ENCODE measurements at regions not wholly inside any gene's neighbourhood (a gene's known extent, or its start where the extent isn't known, plus 50 kb on each side); places are given as distances from the start of the nearest gene placed in this dataset.

DNA sequence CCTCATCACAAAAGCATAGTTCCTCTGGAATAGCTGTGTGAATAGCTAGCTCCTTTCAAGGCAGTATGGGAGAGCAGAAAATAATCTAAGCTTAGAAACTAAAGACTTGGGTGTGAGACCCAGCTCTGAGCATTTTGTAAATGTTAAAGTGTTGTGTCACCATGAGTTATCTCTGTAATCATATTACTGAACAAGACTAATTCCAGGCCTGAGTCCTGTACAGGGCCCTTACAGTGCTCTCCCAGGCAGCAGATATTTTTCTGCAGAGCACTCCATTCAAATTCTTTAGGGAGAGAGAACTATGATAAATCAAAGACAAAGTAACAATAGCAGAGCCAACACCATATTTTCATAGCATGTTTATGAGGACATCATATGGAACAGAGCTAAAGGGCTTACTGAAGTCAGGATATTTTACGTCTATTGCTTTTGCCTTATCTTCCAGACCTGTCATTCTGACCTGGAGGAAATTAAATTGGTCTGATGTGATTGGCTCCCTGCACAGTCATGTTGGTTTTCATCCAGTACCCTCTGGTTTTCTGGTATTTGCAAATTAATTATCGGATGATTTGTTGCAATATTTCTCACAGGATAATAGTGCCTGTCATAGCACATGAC is 172.6 kb upstream of the PPP2R3A start:
- DNase-seq (ENCODE audit: low spot score) = no peak

DNA sequence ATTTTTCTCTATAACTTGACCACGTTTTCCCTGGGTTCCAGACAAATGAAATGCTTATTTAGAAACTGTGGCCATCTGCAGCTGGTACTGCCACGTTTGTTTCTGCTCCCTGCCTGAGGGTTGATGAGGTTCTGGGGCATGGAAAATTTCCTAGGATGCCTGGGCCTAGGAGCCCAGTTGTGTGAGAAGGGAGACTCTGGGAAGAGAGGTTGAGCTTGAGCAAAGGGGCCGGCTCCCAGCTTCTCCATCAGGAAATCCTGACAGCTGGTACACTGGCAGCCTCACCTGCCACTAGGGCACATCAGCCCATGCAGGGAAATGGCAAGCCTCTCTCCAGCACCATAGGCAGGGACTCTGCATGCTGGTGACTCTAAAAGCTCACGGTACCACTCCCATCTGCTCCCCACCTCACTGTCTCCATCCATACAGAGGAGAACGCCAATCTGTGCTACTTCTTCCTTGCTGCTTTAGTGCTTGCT is 165.4 kb upstream of the PPP2R3A start:
- DNase-seq (ENCODE audit: low spot score) = no peak

DNA sequence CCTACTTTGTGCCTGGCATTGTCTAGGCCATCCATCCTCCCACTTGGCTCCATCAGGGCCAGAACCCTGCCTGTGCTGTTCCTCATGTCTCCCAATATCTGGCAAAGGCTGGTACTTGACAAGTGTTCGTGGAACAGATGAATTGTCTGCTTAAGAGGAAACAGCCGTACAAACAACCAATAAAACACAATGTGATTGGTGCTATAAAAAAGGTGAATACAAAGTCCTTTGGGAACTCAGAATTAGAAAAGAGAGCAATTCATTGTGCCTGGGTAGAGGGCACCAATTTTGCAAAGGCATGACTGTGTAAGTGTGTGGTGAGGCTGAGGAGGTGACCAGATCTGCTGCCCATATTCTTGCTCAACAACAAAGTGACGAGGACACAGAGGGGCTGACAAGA is 164.5 kb upstream of the PPP2R3A start:
- no peak for DNase-seq (ENCODE audit: low spot score)

DNA sequence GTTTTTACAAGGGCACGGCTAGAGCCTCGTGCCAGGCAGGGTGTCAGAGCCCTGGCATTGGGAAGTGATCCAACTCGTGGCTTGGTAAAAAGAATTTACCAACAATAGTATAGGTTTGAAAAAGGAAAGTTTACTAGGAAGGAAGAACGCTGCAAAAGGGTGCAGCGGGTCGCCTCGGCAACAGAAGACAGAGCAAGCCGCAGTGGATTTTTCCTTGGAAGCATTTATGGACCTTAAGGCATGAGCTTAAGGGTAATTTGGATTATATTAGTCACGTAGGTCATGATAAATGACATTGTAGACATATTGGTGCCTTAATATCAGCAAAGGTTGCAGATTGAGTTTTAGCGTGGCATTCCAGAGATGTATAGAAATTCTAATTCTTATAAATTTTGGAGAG is 163.4 kb upstream of the PPP2R3A start:
- DNase-seq (ENCODE audit: low spot score) = no peak

DNA sequence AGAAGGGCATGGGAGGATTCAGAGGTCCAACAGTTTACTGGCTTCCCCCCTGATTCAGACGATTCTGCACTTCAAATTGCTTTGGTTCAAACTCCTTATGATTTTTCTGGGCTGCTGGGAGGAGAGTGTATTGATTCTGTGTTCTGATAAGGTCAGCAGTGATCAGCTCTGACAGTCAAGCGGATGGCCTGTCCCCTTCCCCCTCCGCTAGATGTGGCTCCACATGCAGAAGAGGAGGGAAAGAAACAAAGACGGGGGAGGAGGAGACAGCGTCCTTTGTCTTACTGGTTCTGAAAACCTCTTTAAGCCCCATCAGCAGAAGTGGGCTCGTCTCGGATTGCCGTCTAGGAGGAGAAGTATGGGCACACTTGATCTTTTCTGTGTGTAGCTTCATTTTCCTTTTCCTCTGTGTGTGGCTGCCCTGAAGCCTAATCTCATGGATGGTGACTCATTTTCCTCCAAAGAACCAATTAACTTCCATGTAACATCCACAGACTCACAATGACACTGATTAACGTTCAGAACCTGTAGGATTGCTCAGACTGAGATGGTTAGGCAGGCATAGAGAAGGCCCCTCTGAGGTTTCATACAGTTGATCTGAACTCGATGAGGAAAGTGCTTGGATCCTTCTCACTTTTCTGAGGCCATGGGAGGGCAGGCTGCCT is 162.4 kb upstream of the PPP2R3A start:
- DNase-seq (ENCODE audit: low spot score) = peak; percentile 41

DNA sequence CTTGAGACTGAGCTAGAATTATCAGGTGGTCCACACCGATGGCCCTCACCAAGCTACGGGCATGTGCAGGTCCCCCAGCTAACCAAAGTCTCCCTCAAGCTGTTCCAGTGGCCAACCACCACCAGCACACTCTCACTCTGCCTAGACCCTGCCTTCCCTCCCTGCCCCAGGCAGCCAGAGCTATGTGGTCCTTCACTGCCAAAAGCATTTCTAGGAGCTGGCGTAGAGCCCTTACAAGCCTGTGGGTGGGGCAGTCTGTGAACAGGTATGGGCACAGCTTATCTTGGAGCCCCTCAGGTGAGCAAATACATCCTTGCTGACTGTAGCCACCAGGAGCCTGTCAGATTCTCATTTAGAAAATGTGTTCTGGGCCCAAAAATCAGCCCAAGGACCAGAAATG is 159.8 kb upstream of the PPP2R3A start:
- DNase-seq (ENCODE audit: low spot score) = peak; percentile 38

DNA sequence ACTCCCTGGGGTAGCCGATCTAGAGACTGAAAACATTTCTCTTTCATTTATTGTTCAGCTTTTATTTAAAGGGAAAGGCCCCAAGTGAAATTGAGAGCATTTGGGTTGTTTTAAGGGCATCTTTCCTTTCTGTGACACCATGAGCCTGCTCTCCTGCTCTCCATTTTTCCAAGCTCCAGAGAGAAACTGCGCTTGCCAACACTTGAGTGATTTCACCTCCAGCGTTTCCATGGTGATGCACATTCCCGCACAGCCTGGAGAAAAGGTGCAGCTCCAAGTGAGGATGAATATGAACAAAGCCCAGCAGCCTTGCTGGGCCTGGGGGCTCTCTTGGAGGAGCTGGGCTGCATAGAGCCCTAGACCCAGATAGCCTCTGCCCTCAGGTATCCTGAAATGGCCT is 159.2 kb upstream of the PPP2R3A start:
- DNase-seq (ENCODE audit: low spot score) = peak; percentile 50

DNA sequence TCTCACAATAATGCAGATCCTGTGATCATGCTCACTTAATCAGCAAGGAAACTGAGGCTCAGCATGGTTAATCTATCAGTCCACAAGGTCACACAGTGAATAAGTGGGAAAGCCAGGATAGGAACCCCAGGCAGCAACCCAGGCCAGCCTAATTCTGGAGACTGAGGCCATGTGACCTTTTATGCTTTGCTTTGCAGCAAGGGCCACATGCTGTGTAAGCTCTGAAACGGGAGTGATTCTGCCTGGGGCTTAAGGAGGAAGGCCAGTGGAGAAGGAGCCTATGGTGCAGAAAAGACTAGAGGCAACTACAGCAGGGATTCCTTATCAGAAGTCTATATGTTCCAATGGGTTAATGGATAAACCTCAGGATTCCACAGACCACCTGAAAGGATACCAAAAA is 157.6 kb upstream of the PPP2R3A start:
- peak; percentile 57 for DNase-seq (ENCODE audit: low spot score)

DNA sequence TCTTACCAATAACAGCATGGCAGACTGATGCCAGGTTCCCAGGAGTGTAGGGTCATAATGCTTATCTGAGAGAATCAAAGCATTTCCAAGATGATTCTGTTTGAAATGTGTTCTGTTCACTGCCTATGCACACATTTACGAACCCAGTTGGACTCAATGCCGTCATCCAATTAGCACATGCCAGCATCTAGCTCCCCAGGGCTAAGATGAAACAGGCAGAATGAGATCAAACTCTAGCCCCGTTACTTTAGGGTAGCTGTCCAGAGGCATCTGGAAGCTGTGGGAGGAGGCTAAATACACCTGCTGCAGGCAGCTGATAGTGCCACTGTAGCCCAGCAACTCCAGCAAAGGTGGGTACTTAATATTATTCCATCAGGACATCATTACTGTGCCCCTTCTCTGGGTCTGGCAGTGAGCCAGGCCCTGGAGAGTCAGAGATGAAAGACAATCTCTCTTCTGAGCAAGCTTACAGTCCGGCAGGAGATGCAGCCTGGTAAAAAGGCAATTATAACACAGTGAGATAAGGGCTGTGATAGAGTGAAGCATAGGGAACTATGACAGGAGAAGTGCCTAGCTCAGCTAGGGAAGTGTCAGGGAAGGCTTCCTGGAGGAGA is 156.4 kb upstream of the PPP2R3A start:
- DNase-seq (ENCODE audit: low spot score) = no peak

DNA sequence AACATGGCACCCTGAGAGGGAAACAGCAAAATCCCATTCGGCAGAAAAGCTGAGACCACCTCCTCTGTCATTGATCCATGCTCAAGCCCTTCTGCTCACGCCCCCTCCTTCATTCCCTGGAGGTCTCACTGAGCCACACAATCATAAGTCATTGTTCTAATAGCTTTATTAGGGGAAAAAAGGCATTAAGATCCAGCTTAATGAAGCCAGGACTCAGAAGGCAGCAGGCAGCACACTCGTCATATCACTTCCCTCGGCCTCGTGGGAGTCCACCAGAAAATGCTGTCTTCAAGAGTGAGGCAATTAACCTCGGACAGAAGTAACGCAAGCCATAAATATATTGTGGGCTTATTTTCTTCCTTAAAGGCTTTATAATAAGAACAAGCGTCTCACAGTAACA is 153.9 kb upstream of the PPP2R3A start:
- DNase-seq (ENCODE audit: low spot score) = no peak

DNA sequence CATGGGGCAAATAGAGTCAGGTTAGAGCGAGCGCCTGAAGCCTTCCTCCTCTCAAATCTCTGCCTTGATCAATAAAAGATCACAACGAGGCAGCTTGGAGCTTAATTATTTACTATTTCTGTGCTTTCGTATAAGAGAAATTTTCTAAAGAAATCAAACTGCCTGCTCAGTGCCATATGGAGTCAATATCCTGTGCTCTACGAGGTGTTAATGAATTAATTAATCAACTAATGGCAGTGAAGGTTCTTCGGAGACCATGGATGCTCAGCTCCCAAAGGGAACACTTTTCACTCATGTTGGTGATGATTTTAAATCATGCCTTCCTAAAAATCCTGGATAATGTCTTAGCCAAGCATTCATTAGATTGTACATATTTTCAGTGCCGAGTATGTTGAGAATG is 153.5 kb upstream of the PPP2R3A start:
- DNase-seq (ENCODE audit: low spot score) = no peak

DNA sequence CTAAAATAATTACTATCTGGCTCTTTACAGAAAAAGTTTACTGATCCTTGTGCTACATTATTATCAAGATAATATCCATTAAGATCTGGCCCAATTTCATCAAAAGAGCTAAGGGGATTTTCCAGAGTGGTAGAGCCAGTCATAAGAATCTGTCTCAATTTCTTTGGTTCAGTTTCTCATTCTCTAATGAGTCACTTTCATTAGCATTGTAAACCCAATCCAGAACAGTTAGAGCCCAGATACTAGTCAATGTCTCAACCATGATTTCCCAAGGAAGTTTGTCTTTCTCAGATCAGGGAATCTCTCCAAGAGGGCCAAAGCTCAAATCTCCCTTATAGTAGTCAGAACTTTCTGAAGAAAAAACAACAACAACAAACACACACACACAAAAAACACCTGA is 131.1 kb upstream of the PPP2R3A start:
- DNase-seq (ENCODE audit: low spot score) = no peak

DNA sequence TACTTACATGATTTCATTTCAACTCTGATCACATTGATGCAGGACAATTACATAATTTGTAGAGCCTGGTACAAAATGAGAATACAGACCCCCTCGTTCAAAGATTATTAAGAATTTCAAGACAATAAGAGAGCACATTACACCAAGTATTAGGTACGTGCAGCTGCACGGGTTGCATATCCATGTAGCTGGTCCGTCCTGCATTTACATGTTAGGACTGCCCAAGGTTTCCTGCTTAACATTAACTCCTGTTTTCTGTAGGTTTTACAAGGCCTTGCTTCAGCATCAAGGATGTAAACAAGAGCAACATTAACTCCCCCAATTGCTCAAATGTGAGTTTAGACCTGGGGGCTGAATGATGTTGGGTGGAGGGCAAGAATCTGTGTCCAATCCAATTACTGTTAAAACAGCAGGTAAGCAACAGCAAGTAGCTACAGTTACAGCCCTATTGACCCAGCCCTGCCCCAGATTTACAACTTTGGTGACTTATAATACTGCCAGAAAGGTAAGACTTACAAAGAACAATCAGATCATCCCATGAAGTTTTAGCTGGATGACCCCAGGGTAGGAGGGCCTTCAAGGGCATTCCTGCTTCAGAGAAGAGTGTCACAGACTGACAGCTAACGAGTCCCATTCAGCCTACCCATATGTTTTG is 127.4 kb upstream of the PPP2R3A start:
- DNase-seq (ENCODE audit: low spot score) = no peak

DNA sequence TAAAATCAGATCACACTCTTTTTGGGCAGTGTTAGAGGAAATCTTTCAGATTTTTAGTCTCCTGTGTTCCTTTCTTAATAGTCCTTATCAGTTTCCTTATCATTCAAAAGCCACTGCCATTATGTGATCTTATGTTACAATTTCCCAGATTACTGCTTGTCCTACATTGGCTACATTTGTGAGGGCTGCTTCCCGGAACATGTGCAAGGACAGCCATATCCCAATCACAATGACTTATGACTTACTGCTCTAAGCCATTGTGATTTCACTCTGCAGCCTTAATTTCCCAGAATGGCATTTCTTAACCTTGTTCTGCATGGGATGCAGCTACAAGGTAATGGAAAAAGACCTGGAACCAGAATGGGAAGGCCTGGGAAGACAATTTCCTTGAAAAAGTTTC is 125.1 kb upstream of the PPP2R3A start:
- no peak for DNase-seq (ENCODE audit: low spot score)

DNA sequence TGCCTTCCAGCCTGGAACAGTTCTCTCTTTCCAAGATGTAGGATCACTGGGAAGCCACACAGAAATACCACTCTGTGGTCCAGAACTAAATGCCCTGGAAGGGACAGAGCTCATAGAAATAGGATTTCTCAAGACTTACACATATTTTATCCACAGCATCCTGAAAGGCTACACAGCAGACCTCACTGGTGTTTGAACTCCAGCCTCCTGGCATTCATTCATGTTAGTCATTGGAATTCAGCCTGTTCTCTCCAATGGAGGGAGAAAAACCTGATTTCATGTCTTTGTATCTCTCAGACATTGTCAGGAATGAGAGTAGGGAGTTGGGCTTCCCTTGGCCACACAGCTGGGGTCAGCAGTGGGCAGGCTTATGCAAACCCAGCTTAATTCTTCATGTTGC is 121.1 kb upstream of the PPP2R3A start:
- no peak for DNase-seq (ENCODE audit: low spot score)

DNA sequence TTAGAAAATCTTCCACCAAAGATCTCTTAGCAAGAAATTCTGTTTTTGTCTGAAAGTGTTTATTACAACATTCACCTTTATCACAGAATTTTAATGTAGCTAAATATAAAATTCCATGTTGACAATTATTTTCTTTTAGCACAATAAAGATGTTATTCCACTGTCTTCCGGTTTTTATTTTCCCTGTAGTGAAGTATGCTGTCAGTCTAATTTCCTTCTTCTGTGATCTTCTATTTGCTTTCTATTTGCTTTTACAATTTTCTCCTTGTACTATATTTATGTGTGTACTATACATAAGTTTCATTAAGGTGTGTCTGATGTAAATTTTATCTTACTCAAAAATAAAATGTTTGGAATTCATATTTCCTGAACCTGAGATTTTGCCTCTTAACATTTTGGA is 117.5 kb upstream of the PPP2R3A start:
- no peak for DNase-seq (ENCODE audit: low spot score)

DNA sequence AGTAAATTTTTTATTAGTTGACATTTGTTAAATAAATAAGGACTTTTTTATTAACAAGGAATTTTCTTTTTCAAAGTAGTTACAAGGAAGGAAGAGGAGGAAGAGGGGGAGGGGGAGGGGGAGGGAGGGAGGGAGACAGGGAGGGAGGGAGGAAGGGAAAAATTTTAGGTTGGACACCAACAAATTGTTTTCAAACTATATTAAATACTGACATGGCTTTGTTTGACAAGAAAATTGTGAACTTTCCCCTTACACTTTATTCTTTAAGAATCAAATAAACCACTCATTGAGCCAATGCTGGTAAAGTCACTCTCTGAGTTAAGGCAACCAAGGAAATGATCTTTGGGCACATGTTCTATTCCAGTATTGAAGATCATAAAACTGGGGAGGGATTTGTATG is 115.7 kb upstream of the PPP2R3A start:
- no peak for DNase-seq (ENCODE audit: low spot score)

DNA sequence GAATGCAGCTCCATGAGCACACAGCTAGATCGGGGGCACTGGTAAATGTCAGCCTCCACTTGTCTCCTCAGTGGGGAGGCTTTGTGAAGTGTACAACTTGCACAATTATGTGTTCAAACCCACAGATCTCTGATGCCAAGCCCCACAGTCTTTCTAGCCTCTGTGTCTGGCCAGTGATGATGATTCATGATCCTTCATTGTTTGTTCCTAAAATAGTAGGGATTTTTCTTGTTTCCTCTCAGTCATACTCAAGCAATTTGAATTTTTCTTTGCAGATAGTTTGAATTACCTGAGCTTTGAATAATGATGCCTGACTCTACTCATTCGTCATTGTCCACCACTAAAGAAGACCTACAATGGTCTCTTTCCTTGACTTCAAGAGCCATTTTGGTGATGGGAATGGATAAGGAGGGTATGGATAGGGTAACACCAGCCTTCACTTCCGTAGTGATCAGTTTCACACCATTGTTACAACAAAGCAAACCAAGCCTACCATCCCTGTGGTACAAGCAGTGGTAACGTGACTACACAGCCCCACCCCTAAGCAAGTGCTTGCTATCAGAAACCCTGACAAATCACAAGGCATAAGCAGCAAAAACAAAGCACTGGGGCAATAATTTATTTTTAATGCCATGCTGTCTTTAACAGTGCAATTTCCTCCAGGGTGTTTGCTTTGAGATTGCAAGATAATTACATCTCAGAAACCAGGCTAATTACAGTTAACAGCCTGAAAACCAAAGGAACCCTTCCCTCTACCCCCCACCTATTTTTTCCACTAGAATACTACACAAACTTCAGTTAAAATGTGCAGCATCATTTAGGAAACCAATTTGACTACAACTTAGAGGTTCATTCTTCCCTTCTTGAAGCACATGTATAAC is 114.1 kb upstream of the PPP2R3A start:
- no peak for DNase-seq (ENCODE audit: low spot score)

DNA sequence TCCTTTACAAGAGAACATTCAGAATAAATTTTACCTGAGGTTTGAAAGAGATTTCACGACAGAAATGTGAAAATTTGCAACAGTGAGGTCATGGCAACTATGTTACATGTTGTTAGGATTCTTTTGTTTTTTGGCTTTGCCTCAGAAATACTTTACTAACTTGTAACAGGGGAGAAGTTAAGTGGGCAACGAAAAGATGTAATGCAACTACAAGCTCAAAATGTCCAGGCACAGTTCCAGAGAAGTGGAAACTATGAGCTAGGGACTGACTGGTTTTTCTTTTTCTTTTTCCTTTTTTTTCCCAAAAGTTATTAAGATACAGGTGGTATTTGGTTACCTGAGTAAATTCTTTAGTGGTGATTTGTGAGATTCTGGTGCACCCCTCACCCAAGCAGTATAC is 111.5 kb upstream of the PPP2R3A start:
- no peak for DNase-seq (ENCODE audit: low spot score)

DNA sequence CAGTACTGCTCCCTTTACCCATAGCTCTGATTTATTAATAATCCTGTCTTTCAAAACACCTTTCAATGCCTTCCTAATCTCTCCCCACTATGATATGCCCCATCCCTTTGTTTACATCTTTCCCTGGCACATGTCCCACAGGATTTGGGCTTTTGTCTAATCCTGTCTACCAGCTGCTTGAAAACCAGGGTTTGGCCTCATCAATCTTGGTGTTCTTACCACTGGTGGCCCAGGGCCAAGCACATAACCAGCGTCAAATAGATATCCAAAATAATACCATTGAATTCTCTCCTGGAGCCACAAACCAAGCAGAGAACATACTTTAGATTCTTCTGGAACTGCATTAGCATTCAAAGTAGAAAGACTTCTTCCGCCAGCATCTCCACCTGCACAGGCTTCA is 104.8 kb upstream of the PPP2R3A start:
- no peak for DNase-seq (ENCODE audit: low spot score)

DNA sequence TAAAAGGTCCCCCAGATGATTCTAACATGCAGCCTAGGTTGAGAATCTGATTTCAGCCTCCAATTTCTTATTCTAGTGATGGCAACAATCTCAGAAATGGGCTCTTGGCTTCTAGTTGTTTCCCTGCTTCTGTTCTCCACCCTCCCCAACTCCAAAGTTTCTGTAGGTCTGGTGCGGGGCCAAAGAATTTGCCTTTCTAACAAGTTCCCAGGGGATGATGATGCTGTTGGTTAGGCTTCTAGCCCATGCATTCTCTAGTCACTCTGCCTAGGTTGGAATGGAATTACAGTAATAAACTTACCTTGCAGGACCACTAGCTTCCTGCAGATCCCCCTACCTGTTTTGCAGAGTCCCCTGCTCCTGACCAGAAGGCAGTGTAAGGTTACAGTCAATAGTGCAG is 103.2 kb upstream of the PPP2R3A start:
- DNase-seq (ENCODE audit: low spot score) = no peak

DNA sequence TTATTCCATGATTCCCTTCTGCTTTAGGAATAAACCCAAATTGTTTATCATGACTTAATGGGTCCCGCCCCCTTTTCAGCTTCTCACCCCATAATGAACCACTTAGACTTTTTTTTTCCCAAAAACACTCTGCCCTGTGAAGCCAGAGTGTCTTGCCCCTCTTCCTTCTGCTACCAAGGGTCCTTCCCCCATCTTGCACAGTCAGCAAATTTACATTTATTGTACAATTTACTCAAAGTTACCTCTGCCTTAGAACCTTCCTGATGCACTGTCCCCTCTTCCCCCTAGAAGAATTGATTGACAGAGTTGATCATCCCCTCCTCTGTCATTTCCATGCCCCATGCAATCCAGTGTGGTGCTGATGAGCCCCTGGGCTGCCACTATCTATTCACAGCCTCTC is 101.5 kb upstream of the PPP2R3A start:
- DNase-seq (ENCODE audit: low spot score) = no peak

All from ecto neural progenitor cell (in vitro differentiated cells).